Prostate gland (tissue), 2 donors: ENCODE measurements at regions not wholly inside any gene's neighbourhood (a gene's known extent, or its start where the extent isn't known, plus 50 kb on each side); places are given as distances from the start of the nearest gene placed in this dataset.
A peak's percentile ranks its signal among the peaks of the same experiment; 100 is the strongest.

Experiments
- DNase-seq: peaks from one replicate; pipeline ENCODE4 v3.0.0-alpha.2; 2019; ENCODE audit warnings: low spot score
- H3K27ac ChIP-seq, 2 donors: fragments of 200-600 bp; sonication (generic); 2 replicates each; pipeline ENCODE4 v1.5.1; 2017 to 2019
- H3K27me3 ChIP-seq: fragments of 200-600 bp; sonication (generic); replicated peaks from 2 replicates; pipeline ENCODE4 v1.5.1; 2019; ENCODE audit not compliant: insufficient read depth
- H3K36me3 ChIP-seq, 2 donors: fragments of 200-600 bp; sonication (generic); 1 replicate in 1 of 2; 2 replicates in 1 of 2; pipeline versions ENCODE4 v1.5.1 to v1.8.1; 2017 to 2019
- H3K4me1 ChIP-seq: fragments of 200-600 bp; sonication (generic); replicated peaks from 2 replicates; pipeline ENCODE4 v1.5.1; 2019
- H3K4me3 ChIP-seq, 2 donors: fragments of 200-600 bp; sonication (generic); 2 replicates each; pipeline ENCODE4 v1.5.1; 2017 to 2019
- H3K9me3 ChIP-seq: fragments of 200-600 bp; sonication (generic); 2 replicates; pipeline ENCODE4 v1.5.1; 2017
- POLR2A ChIP-seq: fragments of 450-650 bp; IDR thresholded peaks from one replicate; pipeline ENCODE4 v1.6.1; 2016; ENCODE audit warnings: antibody characterized with exemption, mild to moderate bottlenecking
- POLR2AphosphoS5 ChIP-seq: sonication (generic); formaldehyde crosslinking; IDR thresholded peaks from one replicate; pipeline ENCODE4 v1.6.1; 2017; ENCODE audit warnings: antibody characterized with exemption
- WGBS: methylation state at CpG from one replicate; pipeline ENCODE4 v1.1.5; 2018; 5-methylcytosine and 5-hydroxymethylcytosine counted together
- intact Hi-C: fragments of 100-400 bp; cut with DNase I; formaldehyde crosslinking; loops from one replicate; pipeline ENCODE4 v1.14.2; 2022
- TF ChIP-seq, protein P1 (sequence below), 4 experiments: fragments of 200-600 bp in 2 of 4; fragments of 450-650 bp in 2 of 4; sonication (generic) in 2 of 4; IDR thresholded peaks; 1 replicate in 3 of 4; 2 replicates in 1 of 4; pipeline ENCODE4 v1.5.1; 2016 to 2019; ENCODE audit warnings: antibody characterized with exemption in 4 of 4, mild to moderate bottlenecking in 2 of 4, moderate library complexity in 2 of 4

DNA sequence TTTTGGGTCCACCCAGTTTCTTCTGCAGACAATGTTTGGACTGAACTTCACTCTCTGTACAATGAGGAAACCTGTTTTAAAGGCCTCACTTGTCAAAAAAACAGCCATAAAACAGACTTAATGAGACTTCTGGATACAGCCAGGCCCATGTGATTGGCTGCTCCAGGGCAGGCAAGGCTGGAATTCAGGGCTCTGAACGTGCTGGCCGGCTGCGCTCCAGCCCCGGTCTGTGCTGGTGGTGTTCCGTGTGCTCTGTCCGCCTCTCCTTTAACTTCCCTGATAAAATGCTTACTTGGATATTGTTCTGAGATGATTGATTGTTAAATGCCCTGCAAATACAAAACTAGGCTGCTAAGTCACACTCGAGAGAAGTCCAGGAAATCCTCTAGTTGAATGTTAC is 131.2 kb upstream of the KLF4 start:
- 14% methylated on average over 7 of the region's 7 CpGs for WGBS
- Histone ChIP-seq H3K27me3 (no peaks in the 10 kb centered on the region), H3K4me3 (no peak overlapping the region), H3K9me3 (no peaks in the 10 kb centered on the region), H3K27ac (peak overlapping the region in 1 of 2 donors; percentile 3), H3K36me3 (no peaks in the 10 kb centered on the region), H3K4me1 (peaks cover 2% of the 10 kb centered on the region)
- TF ChIP-seq POLR2AphosphoS5 (peak; percentile 82), POLR2A (peak; percentile 11)
- TF ChIP-seq, protein P1, sequence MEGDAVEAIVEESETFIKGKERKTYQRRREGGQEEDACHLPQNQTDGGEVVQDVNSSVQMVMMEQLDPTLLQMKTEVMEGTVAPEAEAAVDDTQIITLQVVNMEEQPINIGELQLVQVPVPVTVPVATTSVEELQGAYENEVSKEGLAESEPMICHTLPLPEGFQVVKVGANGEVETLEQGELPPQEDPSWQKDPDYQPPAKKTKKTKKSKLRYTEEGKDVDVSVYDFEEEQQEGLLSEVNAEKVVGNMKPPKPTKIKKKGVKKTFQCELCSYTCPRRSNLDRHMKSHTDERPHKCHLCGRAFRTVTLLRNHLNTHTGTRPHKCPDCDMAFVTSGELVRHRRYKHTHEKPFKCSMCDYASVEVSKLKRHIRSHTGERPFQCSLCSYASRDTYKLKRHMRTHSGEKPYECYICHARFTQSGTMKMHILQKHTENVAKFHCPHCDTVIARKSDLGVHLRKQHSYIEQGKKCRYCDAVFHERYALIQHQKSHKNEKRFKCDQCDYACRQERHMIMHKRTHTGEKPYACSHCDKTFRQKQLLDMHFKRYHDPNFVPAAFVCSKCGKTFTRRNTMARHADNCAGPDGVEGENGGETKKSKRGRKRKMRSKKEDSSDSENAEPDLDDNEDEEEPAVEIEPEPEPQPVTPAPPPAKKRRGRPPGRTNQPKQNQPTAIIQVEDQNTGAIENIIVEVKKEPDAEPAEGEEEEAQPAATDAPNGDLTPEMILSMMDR (IDR thresholded peaks at IDR 0.05), result no peak
- intact Hi-C loops, result no loop called here
- peak; percentile 87 for DNase-seq

DNA sequence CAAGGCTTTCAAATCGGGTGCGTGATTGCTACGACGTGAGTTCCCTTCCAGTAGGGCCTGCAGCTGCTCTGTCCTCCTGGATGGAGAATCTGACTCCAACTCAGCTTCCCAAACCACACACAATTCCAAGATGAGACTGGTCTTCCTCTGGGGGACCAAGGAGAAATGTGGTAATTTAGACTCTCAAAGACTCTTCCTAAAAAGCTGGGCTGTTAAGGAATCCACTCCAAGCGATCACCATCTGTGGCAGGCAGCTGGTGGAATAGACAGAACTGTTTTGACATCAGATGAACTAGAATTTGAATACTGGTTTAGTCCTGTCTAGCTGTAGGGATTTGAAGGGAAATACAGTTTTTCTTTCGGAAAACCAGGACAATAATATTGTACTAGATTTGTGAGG is 130.7 kb upstream of the KLF4 start:
- TF ChIP-seq POLR2A, result no peak
- no peak for TF ChIP-seq POLR2AphosphoS5
- TF ChIP-seq, protein P1 (IDR thresholded peaks at IDR 0.05), result no peak
- H3K27me3 ChIP-seq, result no peaks in the 10 kb centered on the region
- no peak for DNase-seq
- H3K36me3 ChIP-seq, result no peaks in the 10 kb centered on the region
- no peak overlapping the region for H3K27ac ChIP-seq
- no peaks in the 10 kb centered on the region for H3K9me3 ChIP-seq
- H3K4me3 ChIP-seq, result no peak overlapping the region
- whole genome bisulfite sequencing, result 86% methylated on average over 6 of the region's 6 CpGs
- peaks cover 2% of the 10 kb centered on the region for H3K4me1 ChIP-seq
- intact Hi-C loops, result no loop called here

DNA sequence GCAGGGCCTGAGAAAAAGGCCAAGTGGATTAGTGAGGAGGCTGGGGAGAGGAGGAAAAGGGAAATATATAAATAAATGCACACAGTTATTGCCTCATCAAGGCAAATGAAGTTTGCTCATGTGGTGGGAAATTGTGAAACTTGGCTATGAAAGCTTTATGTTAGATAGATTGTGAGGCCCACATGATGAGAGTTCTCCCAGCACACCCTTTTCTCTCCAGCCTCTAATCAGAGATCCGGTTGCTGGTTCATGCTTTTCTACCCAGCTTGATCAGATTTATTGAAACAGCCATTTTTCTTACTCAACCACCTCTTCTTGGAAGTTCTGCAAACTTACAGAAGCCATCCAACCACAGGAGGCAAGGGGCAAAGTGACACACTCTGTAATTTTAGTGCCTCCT is 125.8 kb upstream of the KLF4 start:
- Histone ChIP-seq H3K27me3 (no peaks in the 10 kb centered on the region), H3K9me3 (no peaks in the 10 kb centered on the region), H3K4me1 (peaks cover 2% of the 10 kb centered on the region), H3K4me3 (no peak overlapping the region), H3K36me3 (no peaks in the 10 kb centered on the region), H3K27ac (no peak overlapping the region)
- TF ChIP-seq POLR2A, result no peak
- TF ChIP-seq POLR2AphosphoS5, result no peak
- TF ChIP-seq, protein P1 (IDR thresholded peaks at IDR 0.05), result no peak
- WGBS, result 97% methylated on average over 1 of the region's 1 CpG
- intact Hi-C loops, result no loop called here
- no peak for DNase-seq

DNA sequence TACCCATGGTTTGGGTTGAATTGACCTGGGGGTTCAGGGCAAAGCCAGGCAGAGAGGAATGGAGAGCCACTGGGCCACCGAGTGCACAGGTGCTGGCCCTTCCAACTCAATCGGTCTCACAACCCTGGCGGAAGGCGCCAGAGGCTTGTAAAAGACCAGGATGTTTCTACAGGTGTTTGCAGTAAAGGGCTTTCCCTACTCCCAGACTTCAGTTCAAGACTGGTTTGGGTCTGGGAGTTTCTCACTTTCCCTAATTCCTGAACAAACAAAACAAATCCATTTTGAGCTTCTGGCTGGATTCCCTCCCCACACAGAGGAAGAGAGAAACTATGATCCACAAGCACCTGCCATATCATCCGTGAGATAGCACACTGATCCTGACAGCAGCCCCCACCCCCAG is 125.2 kb upstream of the KLF4 start:
- no peak for TF ChIP-seq POLR2A
- TF ChIP-seq, protein P1 (IDR thresholded peaks at IDR 0.05), result no peak
- TF ChIP-seq POLR2AphosphoS5, result no peak
- Histone ChIP-seq H3K36me3 (no peaks in the 10 kb centered on the region), H3K27ac (no peak overlapping the region)

DNA sequence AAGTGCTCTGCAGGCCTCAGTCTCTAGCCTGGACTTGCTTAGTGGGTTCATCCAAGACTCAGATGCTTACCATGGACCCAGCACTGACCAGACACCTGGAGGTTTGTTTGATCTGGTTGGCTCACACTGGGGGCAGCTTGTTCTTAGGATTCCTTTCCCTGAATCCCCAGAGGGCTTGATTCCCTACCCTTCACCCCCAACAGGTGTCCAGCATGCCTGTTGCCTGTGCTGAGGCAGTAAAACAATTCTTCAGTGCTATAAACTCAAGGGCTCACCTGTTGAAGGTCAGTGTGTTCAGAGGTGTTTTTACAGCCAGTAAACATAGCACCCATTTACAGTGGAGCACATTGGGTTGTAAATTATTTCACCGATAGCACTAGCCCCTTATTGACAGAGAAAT is 123.8 kb upstream of the KLF4 start:
- Histone ChIP-seq H3K4me3 (no peak overlapping the region), H3K27me3 (no peaks in the 10 kb centered on the region), H3K36me3 (no peaks in the 10 kb centered on the region), H3K27ac (no peak overlapping the region), H3K9me3 (no peaks in the 10 kb centered on the region), H3K4me1 (no peaks in the 10 kb centered on the region)
- TF ChIP-seq POLR2AphosphoS5, result no peak
- TF ChIP-seq, protein P1 (IDR thresholded peaks at IDR 0.05), result no peak
- no peak for TF ChIP-seq POLR2A
- DNase-seq, result no peak
- intact Hi-C loops, result no loop called here
- 85% methylated on average over 1 of the region's 1 CpG for WGBS

More for the DNA sequence above, 125.2 kb upstream of the KLF4 start:
- DNase-seq, result peak; percentile 9
- Histone ChIP-seq H3K9me3 (no peaks in the 10 kb centered on the region), H3K27me3 (no peaks in the 10 kb centered on the region), H3K4me3 (no peak overlapping the region), H3K4me1 (no peaks in the 10 kb centered on the region)
- intact Hi-C loops, result no loop called here
- WGBS, result 39% methylated on average over 5 of the region's 5 CpGs
